MCF 10A (cell line): ENCODE measurements at regions not wholly inside any gene's neighbourhood (a gene's known extent, or its start where the extent isn't known, plus 50 kb on each side); places are given as distances from the start of the nearest gene placed in this dataset.

Source experiments
- BruUV-seq: library from RNA; stranded (reverse); fragments of 400-500 nt; replicated peaks from 2 replicates; lab custom pipeline; 2021; lab: Mats Ljungman, UMichigan
- CTCF ChIA-PET: fragments of 300-600 bp; sonication (Branson Sonifier 250); formaldehyde crosslinking; extraction: SDS; loops from one replicate; lab custom pipeline; 2021; ENCODE audit warnings: antibody characterized with exemption, inconsistent platforms; lab: Yijun Ruan, JAX
- POLR2A ChIA-PET: fragments of 300-600, 350-650 bp; sonication (Branson Sonifier 250); formaldehyde crosslinking; extraction: SDS; loops from one replicate; lab custom pipeline; 2020; ENCODE audit warnings: antibody characterized with exemption, inconsistent platforms; lab: Yijun Ruan, JAX
- DNase-seq: peaks from one replicate; pipeline ENCODE4 v3.0.0-alpha.2; 2018; ENCODE audit not compliant: unreplicated experiment
- H3K27ac Mint-ChIP-seq: one replicate; pipeline ENCODE4 v1.8.0; 2022; ENCODE audit warnings: mild to moderate bottlenecking, low read depth, mixed read lengths; ENCODE audit not compliant: unreplicated experiment
- H3K27me3 Mint-ChIP-seq: one replicate; pipeline ENCODE4 v1.8.0; 2022; ENCODE audit warnings: mixed read lengths; ENCODE audit not compliant: insufficient read depth, unreplicated experiment
- H3K36me3 Mint-ChIP-seq: one replicate; pipeline ENCODE4 v1.8.0; 2022; ENCODE audit warnings: mild to moderate bottlenecking, moderate library complexity, mixed read lengths; ENCODE audit not compliant: insufficient read depth, unreplicated experiment
- H3K4me1 Mint-ChIP-seq: one replicate; pipeline ENCODE4 v1.8.0; 2022; ENCODE audit warnings: mixed read lengths; ENCODE audit not compliant: insufficient read depth, unreplicated experiment
- H3K4me3 Mint-ChIP-seq: one replicate; pipeline ENCODE4 v1.8.0; 2022; ENCODE audit warnings: mild to moderate bottlenecking, moderate library complexity, mixed read lengths; ENCODE audit not compliant: unreplicated experiment
- H3K9me3 Mint-ChIP-seq: one replicate; pipeline ENCODE4 v1.8.0; 2022; ENCODE audit warnings: mixed read lengths; ENCODE audit not compliant: unreplicated experiment
- CTCF ChIP-seq: fragments of 200-600 bp; IDR thresholded peaks from one replicate; pipeline ENCODE4 v1.8.0; 2022; ENCODE audit warnings: antibody characterized with exemption, mild to moderate bottlenecking; ENCODE audit not compliant: unreplicated experiment
- intact Hi-C: fragments of 100-400 bp; cut with micrococcal nuclease; formaldehyde crosslinking; loops from 2 replicates; pipeline ENCODE4 v1.14.1; 2022

GRCh38 chr13:44199627-44200207 is 173.9 kb upstream of the SERP2 start:
- DNase-seq = peak; percentile 78

GRCh38 chr13:44206434-44206833 is 167.2 kb upstream of the SERP2 start:
- H3K36me3 Mint-ChIP-seq = no peaks in the 10 kb centered on the region
- ChIA-PET POLR2A (no interaction called here), CTCF (interaction anchor here (0.6 to 0.8 kb wide), 2 partner anchors 13 to 232 kb away, joined by 3 to 4 read pairs; no protein-coding TSS in a partner anchor)
- H3K27me3 Mint-ChIP-seq = no peaks in the 10 kb centered on the region
- no TSS peak for BruUV-seq
- H3K9me3 Mint-ChIP-seq = no peaks in the 10 kb centered on the region
- no peak for DNase-seq
- no peaks in the 10 kb centered on the region for H3K4me1 Mint-ChIP-seq
- H3K27ac Mint-ChIP-seq = no peak overlapping the region
- H3K4me3 Mint-ChIP-seq = no peak overlapping the region
- intact Hi-C loops = no loop called here
- no peak for TF ChIP-seq CTCF

More at GRCh38 chr13:44199627-44200207, 173.9 kb upstream of the SERP2 start:
- POLR2A ChIA-PET = interaction anchor here (0.6 to 2.9 kb wide), 10 partner anchors 8 to 236 kb away, joined by 3 to 17 read pairs (median 3); no protein-coding TSS in a partner anchor
- CTCF ChIA-PET = interaction anchor here (1.1 kb wide), 2 partner anchors 9 to 45 kb away, joined by 3 to 4 read pairs; no protein-coding TSS in a partner anchor
- Mint-ChIP-seq H3K27ac (no peak overlapping the region), H3K36me3 (no peaks in the 10 kb centered on the region), H3K27me3 (no peaks in the 10 kb centered on the region), H3K9me3 (no peaks in the 10 kb centered on the region), H3K4me1 (peaks cover 31% of the 10 kb centered on the region), H3K4me3 (no peak overlapping the region)
- TF ChIP-seq CTCF = no peak
- intact Hi-C loops = no loop called here
- BruUV-seq = no TSS peak

- Mint-ChIP-seq H3K27me3 (no peaks in the 10 kb centered on the region), H3K27ac (no peak overlapping the region), H3K9me3 (no peaks in the 10 kb centered on the region), H3K36me3 (no peaks in the 10 kb centered on the region), H3K4me3 (no peak overlapping the region), H3K4me1 (no peaks in the 10 kb centered on the region)
- TF ChIP-seq CTCF = no peak
- ChIA-PET CTCF (interaction anchor here (0.6 to 0.9 kb wide), 3 partner anchors 10 to 1164 kb away, joined by 3 read pairs; no protein-coding TSS in a partner anchor), POLR2A (interaction anchor here (1.4 kb wide), 1 partner anchor 73 kb away, joined by 3 read pairs; no protein-coding TSS in a partner anchor)
- peak; percentile 41 for DNase-seq
- no TSS peak for BruUV-seq
- intact Hi-C loops = no loop called here
These were observed 166.1 kb upstream of the SERP2 start for GRCh38 chr13:44207476-44207875.

- Mint-ChIP-seq H3K27ac (no peak overlapping the region), H3K4me1 (no peaks in the 10 kb centered on the region), H3K27me3 (no peaks in the 10 kb centered on the region), H3K36me3 (no peaks in the 10 kb centered on the region), H3K9me3 (no peaks in the 10 kb centered on the region), H3K4me3 (no peak overlapping the region)
- POLR2A ChIA-PET = no interaction called here
- CTCF ChIA-PET = no interaction called here
- BruUV-seq = no TSS peak
- TF ChIP-seq CTCF = no peak
- DNase-seq = no peak
- intact Hi-C loops = no loop called here
These were observed 163.1 kb upstream of the SERP2 start for GRCh38 chr13:44210525-44210924.
